HG03342 (cell line): ENCODE measurements at regions not wholly inside any gene's neighbourhood (a gene's known extent, or its start where the extent isn't known, plus 50 kb on each side); places are given as distances from the start of the nearest gene placed in this dataset.

Source experiments
- ATAC-seq: cut with Tn5 transposase; IDR thresholded peaks from one replicate; pipeline ENCODE4 v1.9.1; 2021; ENCODE audit warnings: mild to moderate bottlenecking, moderate library complexity; ENCODE audit not compliant: unreplicated experiment

GRCh38 chr10:121096617-121097431 is 245.7 kb downstream of the WDR11 start:
- ATAC-seq, result no peak

- no peak for ATAC-seq
These were observed 247.0 kb downstream of the WDR11 start for GRCh38 chr10:121098211-121098610.

- ATAC-seq, result no peak
These were observed 247.6 kb downstream of the WDR11 start for GRCh38 chr10:121098751-121099150.

GRCh38 chr10:121099181-121099580 is 248.0 kb downstream of the WDR11 start:
- ATAC-seq, result no peak

- no peak for ATAC-seq
These were observed 248.4 kb downstream of the WDR11 start for GRCh38 chr10:121099592-121099991.

GRCh38 chr10:121101561-121101960 is 250.4 kb downstream of the WDR11 start:
- ATAC-seq, result no peak

GRCh38 chr10:121102706-121103105 is 251.5 kb downstream of the WDR11 start:
- no peak for ATAC-seq

GRCh38 chr10:121104476-121105111 is 253.4 kb downstream of the WDR11 start:
- ATAC-seq, result no peak

GRCh38 chr10:121106611-121107010 is 255.4 kb downstream of the WDR11 start:
- ATAC-seq, result no peak

GRCh38 chr10:121108051-121108450 is 256.9 kb downstream of the WDR11 start:
- ATAC-seq, result no peak

- ATAC-seq, result no peak
These were observed 259.2 kb downstream of the WDR11 start for GRCh38 chr10:121110369-121110768.

GRCh38 chr10:121112136-121112535 is 261.0 kb downstream of the WDR11 start:
- no peak for ATAC-seq

GRCh38 chr10:121112579-121113384 is 261.6 kb downstream of the WDR11 start:
- no peak for ATAC-seq

GRCh38 chr10:121113385-121113696 is 262.2 kb downstream of the WDR11 start:
- ATAC-seq, result no peak

GRCh38 chr10:121113911-121114310 is 262.7 kb downstream of the WDR11 start:
- no peak for ATAC-seq

GRCh38 chr10:121115154-121115553 is 264.0 kb downstream of the WDR11 start:
- ATAC-seq, result no peak

GRCh38 chr10:121121462-121121861 is 270.3 kb downstream of the WDR11 start:
- no peak for ATAC-seq

- no peak for ATAC-seq
These were observed 276.2 kb downstream of the WDR11 start for GRCh38 chr10:121127151-121127906.

GRCh38 chr10:121128164-121128563 is 277.0 kb downstream of the WDR11 start:
- ATAC-seq, result no peak

- no peak for ATAC-seq
These were observed 278.1 kb downstream of the WDR11 start for GRCh38 chr10:121129266-121129665.

GRCh38 chr10:121130382-121130781 is 279.2 kb downstream of the WDR11 start:
- ATAC-seq, result no peak
